ENCODE measurements at regions not wholly inside any gene's neighbourhood (a gene's known extent, or its start where the extent isn't known, plus 50 kb on each side); places are given as distances from the start of the nearest gene placed in this dataset.
"Not testable (repeated sequence)": the region's sequence is repeated elsewhere in the genome, so short reads cannot be mapped to it uniquely, and the experiment has no call there.

GRCh38 chr7:86202833-86203232 is 440.9 kb upstream of the GRM3 start:
- no peak for DNase-seq (ENCODE audit: low read depth in 2 of 2)

DNA sequence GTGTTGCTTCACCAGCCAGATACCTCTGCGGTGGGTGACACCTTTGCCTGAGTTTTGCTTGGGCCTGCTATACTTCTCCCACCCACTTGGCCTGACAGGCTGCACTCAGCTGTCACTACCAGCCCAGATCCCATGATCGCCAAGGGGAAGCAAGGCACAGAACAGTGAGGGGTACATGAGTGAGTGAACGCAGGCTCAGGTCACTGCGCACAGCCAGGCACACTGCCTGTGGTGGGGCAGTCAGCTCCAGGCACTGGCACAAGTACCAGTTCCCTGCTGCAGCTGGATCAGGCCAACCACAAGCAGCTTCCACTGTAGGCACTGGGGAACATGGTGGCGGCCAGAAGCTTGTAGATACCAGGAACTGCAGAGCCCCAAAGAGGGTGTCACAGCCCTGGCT is 441.9 kb upstream of the GRM3 start:
- DNase-seq (ENCODE audit: low read depth in 2 of 2) = no peak

- DNase-seq (ENCODE audit: low read depth in 2 of 2) = no peak
These were observed 443.7 kb upstream of the GRM3 start for GRCh38 chr7:86199881-86200614.

GRCh38 chr7:86190351-86190750 is 453.4 kb upstream of the GRM3 start:
- DNase-seq (ENCODE audit: low read depth in 2 of 2) = no peak

DNA sequence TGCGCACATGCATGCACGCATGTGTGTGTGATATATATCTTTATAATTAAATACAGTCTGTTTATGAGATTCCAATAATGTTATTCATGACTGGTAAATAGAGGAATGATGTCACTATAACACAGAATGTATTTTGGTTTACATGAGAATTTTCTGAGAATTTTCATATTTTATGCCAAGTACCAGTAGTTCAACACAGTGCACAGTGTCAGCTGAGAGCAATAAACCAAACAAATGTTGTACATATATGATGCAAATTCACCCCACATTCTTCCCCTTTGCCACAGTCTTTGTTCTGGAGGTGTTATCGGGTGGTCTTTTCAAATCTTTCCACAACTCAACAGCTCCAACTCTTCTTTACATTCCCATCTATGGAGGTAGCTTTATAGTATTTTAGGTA is 462.2 kb upstream of the GRM3 start:
- no peak for DNase-seq (ENCODE audit: low read depth in 2 of 2)

- no peak for DNase-seq (ENCODE audit: low read depth in 2 of 2)
These were observed 478.9 kb upstream of the GRM3 start for GRCh38 chr7:86164827-86165226.

GRCh38 chr7:86158111-86158510 is 485.6 kb upstream of the GRM3 start:
- DNase-seq (ENCODE audit: low read depth in 2 of 2) = no peak

DNA sequence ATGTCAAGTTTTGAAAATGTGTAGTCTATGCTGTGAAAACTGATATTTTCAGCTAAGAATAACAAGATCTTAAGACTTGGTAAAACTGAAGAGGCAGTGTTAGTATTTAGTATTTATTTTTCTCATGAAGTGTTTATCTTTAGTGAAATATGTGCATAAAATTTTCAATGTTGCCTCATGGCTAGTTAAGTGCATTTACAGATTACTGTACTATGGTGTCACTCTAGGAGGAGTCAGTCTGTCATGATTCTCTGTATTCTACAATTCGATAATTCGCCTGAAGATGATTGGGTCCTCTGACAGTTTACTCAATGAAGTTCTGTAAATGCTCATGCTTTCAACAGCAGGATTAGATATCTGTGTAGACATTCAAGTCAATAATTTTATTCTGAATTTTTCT is 488.1 kb upstream of the GRM3 start:
- no peak for DNase-seq (ENCODE audit: low read depth in 2 of 2)

- no peak for DNase-seq (ENCODE audit: low read depth in 2 of 2)
These were observed 490.8 kb upstream of the GRM3 start for GRCh38 chr7:86152926-86153325.

DNA sequence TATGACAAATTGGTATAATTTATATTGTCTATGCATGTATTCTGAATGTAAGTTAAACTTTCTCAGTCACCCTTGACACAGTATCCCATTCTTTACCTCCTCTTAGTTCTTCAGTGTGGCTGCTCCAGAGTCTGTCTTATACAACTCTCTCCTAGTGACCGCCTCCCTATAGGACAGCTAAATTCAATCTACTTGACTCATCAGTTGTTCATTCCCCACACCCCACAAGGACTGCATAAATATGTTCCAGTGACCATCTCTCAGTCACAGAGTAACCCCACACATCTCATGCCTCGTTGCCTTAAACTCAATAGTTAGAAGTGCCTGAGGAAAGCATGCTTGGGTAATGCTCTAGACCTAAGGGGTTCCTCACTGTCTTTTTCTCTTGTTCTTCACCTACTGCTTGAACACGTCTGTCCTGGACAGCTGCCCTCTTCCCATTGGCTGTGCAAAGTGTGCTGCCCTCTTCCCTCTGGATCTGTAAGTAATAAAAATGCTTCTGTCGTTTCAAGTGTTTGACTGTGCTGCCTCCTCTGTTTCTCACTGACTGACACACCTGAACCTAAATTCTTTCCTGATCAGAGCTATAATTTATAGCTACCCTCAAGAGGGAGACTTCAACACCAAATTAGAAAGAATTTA is 494.6 kb upstream of the GRM3 start:
- DNase-seq (ENCODE audit: low read depth in 2 of 2) = no peak

GRCh38 chr7:86148501-86148900 is 495.2 kb upstream of the GRM3 start:
- no peak for DNase-seq (ENCODE audit: low read depth in 2 of 2)

GRCh38 chr7:86137343-86137742 is 506.4 kb upstream of the GRM3 start:
- DNase-seq (ENCODE audit: low read depth in 2 of 2) = no peak

- no peak for DNase-seq (ENCODE audit: low read depth in 2 of 2)
These were observed 513.4 kb upstream of the GRM3 start for GRCh38 chr7:86130268-86130667.

DNA sequence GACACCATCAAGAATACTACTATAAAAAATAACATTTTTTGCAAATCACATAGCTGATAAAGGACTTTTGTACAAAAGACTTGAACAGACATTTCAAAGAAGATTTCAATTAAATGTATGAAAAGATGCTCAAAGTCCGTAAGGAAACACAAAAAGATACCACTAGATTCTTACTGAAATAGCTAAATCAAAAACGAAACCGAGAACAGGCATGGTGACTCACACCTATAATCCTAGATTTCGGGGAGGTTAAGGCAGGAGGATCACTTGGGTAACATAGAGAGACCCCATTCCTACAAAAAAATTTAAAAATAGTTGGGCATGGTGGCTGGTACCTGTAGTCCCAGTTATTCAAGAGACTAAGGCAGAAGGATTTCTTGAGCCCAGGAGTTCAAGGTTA is 520.2 kb upstream of the GRM3 start:
- DNase-seq (ENCODE audit: low read depth in 2 of 2) = no peak

- no peak for DNase-seq (ENCODE audit: low read depth in 2 of 2)
These were observed 549.5 kb upstream of the GRM3 start for GRCh38 chr7:86094166-86094669.

DNA sequence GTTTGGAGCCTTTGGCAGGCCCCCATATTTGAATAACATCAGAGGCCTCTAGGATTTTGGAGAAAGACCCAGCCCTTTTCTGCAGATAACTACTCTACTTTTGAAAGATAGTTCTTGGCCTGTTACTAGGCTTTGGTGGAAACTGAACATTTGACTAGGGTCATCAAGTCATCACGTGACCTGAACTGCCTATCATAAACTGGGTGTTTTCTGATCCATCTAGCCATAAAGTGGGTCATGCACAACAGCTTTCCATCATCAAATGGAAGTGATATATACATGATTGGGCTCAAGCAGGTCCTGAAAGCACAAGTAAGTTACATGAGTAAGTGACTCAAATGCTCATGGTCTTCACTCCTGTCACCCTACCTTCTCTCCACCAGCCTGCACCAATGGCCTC is 552.3 kb upstream of the GRM3 start:
- DNase-seq (ENCODE audit: low read depth in 2 of 2) = no peak

- no peak for DNase-seq (ENCODE audit: low read depth in 2 of 2)
These were observed 554.3 kb upstream of the GRM3 start for GRCh38 chr7:86089455-86089854.

- DNase-seq (ENCODE audit: low read depth in 2 of 2) = not testable (repeated sequence)
These were observed 579.1 kb upstream of the GRM3 start for GRCh38 chr7:86064572-86064971.

- DNase-seq (ENCODE audit: low read depth in 2 of 2) = no peak
These were observed 585.1 kb upstream of the GRM3 start for GRCh38 chr7:86058649-86059048.

DNA sequence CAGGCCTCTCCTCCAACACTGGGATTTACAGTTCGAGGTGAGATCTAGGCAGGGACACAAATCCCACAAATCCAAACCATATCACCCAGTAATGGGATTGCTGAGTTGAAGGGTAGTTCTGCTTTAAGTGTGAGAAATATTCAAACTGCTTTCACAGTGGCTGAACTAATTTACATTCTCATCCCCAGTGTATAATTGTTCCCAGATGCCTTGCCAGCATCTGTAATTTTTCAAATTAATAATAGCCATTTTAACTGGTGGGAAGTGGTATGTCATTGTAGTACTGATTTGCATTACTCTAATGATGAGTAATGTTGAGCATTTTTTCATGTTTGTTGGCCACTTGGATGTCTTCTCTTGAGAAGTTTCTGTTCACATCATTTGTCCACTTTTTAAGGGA is 592.8 kb upstream of the GRM3 start:
- DNase-seq (ENCODE audit: low read depth in 2 of 2) = no peak

DNA sequence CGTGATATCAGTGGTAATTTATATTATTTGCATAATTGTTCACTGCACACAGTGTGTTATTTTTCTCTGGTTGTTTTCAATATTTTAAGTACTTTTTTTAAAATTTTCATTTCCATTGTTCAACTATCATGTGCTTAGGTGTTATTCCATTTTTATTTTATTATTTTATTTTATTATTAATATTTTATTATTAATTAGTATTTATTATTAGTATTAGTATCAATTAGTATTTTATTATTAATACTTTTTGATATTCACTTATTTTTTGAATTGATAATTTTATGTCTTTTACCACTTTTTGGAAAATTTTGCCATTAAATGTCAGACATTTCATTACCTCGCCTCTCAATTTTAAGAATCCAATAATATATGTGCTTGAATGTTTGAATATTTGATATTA is 593.8 kb upstream of the GRM3 start:
- no peak for DNase-seq (ENCODE audit: low read depth in 2 of 2)

GRCh38 chr7:86045197-86045596 is 598.5 kb upstream of the GRM3 start:
- DNase-seq (ENCODE audit: low read depth in 2 of 2) = not testable (repeated sequence)

GRCh38 chr7:86025807-86026206 is 617.9 kb upstream of the GRM3 start:
- DNase-seq (ENCODE audit: low read depth in 2 of 2) = no peak

DNA sequence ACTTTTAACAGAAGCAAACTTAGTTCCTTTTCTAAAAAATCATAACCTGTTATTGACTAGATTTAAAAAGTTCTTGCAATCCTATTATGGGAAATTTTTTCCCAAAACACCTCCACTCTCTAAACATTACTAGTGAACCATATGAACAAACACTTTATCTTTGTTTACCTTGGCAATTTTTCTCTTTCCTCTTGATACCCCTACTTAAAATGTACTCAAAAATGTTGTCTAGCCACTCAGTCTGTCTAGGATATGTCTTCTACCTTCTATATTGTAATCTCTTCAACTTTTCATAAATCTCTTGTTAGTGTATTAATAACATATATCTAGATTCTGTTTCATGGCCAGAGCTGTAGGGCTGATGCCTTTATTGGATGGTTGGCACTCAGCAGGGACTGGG is 630.0 kb upstream of the GRM3 start:
- DNase-seq (ENCODE audit: low read depth in 2 of 2) = no peak

Data from stimulated activated CD8-positive, alpha-beta memory T cell treated with anti-CD3 and anti-CD28 coated beads, Interleukin-2, amount 100 ng/mL, for 48 hours (primary cell).